ENCODE measurements at regions not wholly inside any gene's neighbourhood (a gene's known extent, or its start where the extent isn't known, plus 50 kb on each side); places are given as distances from the start of the nearest gene placed in this dataset.
A peak's percentile ranks its signal among the peaks of the same experiment; 100 is the strongest.

DNA sequence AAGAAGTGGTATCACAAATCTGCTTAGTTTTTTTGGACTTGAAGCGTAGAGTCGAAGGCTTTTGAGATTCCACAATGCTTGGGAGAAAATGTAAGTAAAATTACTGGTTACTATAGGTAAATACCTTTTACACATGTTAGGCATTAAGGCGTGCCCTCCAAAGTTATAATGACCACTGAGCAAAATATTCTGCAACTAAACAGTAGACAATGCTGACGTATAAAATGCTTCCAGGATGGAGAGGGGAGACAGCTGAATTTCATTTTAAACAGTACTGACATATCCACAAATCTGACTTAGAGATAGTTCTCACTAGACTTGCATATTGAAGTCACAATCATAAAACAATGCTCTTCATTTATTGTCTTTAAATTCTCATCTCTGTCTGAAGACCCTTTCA lies 144.5 kb upstream of the DCN start:
- DNase-seq, result no peak

DNA sequence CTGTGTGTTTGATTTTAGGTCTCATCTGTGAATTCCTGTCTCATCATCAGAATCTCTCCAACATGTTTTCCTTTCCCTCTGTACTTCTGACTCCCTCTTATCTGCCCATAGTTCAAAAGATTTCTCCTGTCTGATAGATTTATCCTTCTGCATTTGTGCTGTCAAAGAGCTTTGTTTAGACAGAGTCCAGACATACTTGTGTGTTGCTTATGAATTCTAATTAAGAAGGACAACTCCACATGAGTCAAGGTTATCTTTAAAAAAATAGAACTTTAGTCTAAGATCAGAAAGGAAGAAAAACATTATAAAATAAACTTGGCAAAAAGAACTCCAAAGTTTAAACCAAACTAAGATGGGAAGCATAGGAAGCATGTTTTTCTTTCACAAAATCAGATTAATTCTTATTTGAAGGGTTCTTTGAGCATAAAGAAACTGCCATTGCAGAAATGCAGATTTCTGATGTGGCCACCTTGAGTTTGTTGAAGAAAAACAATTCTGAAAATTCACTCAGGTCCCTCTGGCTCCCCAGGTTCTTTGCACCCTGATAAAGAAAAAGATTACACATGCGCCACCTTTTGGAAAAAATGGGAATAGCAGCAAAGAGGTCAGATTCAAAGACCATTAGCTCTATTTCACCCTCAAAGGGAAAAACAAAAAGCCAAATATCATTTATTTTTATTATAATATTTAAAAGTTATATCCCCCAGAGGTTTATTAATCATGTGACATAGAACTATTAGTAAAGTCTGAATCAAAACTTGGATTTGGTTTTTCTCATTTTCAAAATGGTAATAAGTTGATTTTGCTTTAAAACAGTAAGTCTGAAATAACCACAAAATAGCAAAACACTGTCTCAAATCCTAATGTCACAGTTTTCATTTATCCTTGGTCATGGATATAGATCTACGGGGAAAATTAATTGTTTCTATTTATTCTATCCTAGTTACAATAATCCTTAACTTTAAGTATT lies 143.7 kb upstream of the DCN start:
- peak; percentile 14 for DNase-seq

DNA sequence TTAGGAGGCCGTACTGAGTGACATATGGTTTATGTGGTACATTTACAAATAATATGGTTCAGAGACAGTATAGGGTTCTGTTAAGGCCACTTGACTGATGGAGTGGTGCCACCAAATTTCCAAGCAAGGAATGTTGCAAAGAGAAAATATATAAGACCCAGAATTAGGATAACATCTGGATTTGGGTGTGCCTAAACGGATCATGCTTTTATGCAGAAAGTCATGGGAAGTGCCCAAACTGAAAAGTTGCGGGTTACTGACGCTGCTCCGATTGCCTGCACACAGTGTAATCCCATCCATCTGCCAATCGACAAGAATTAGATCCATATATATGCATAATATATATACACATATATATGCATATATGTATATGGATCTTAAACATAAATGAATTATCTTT lies 138.4 kb upstream of the DCN start:
- DNase-seq, result no peak

GRCh38 chr12:91319071-91319760 lies 136.6 kb upstream of the DCN start:
- DNase-seq, result no peak

DNA sequence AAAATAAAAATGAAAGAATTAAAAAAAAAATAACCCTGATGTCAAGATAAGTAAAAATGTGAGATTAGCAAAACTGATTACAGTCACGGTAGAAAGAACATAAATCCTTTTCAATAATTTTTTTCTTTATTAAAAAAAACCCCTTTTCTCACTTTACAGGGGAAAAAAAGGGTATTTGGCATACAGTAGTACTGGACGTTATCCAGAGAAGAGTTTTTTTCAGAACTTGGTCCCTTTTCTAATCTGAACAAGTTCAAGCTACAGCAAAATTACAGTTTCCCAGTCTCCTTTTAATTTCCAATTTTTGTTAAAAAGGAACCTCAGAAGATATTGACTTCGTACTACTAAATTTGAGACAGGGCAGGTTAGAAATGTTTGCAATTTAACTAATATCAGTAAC lies 134.7 kb upstream of the DCN start:
- no peak for DNase-seq

DNA sequence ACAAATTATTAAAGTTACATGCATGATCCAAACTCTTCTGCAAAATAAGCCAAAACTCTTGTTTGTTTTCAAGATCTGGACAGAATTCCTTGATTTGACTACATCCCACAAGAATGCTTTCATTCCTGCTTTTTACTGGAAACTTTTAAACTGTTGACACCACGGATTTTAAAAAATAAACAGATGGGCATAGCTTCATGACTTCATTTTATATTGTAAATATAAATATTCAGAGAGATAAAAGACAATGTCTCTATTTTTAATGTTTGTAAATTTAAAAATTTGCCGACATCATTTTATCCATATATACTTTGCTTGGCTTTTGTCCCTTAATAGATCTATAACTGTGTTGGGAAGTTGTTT lies 134.3 kb upstream of the DCN start:
- no peak for DNase-seq

GRCh38 chr12:91316161-91316906 lies 133.7 kb upstream of the DCN start:
- no peak for DNase-seq

- DNase-seq, result no peak
Observed at GRCh38 chr12:91311081-91311480, 128.5 kb upstream of the DCN start.

- DNase-seq, result no peak
Observed at GRCh38 chr12:91309450-91309849, 126.8 kb upstream of the DCN start.

- DNase-seq, result no peak
Observed at GRCh38 chr12:91307957-91308670, 125.5 kb upstream of the DCN start.

DNA sequence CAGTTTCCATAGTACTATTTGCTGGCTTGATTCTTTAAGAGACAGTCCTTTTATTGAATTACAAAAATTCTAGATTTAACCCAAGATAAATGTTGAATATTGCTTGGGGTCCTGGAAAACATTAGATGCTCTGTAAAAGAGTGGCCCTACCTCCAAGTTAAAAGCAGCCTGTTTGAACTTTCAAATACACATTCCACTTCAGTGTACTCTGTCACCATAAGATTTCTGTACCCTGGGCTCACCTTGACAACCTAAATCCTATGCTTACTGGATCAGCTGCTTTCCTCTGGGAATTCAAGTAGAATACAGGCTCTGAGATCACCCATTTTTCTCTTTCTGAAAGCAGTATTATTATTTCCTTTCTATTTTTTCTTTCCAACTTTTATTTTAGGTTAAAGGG lies 107.7 kb upstream of the DCN start:
- no peak for DNase-seq

DNA sequence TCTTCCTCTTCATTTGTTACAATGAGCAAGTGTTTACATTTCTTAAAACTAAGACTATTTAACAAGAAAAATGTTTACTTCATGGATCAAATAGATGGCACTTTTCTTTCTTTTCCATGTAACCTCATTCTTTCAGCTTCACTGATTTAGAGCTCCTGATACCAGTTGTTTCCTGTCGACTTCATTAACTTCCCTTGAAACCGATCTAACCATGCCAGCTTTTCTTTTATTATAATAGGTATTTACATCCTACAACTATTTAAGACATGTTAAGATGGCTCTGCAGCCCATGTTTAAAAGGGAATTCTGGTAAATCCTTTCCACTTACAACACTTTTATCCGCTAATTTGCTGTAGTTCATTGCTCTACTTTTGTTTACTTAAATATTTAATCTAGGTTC lies 107.3 kb upstream of the DCN start:
- DNase-seq, result no peak

DNA sequence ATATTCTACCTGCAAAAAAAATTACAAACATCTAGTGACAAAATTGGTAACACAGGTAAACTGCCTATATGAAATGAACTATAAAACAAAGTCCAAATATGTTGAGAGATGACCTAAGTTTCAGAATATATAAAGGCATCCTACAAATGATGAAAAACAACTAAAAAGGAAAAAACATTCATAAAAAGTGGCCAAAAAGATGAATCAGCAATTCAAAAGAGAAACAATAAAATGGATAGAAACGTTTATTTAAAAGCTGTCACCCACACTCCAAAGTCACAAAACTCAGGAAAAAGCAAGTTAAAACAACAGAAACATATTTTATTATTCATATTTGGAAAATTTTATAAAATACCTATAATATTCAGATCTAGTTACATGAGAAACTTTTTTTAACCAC lies 106.5 kb upstream of the DCN start:
- no peak for DNase-seq

DNA sequence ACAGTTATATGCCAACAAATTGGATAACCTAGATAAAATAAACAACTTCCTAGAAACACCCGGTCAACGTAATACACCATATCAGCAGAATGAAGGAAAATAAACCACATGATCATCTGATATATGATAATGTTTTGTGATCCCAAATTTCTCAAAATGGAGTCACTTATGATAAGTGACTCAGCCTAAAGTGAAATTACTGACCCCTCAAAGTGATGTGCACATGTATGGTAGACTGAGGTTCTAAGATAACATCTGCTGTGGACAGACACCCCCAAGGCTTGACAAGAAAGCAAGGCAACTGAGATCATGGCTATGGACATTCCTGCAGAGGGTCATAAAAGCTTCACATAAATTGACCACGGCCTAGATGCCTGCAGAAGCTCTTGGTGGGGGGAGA lies 105.1 kb upstream of the DCN start:
- no peak for DNase-seq

DNA sequence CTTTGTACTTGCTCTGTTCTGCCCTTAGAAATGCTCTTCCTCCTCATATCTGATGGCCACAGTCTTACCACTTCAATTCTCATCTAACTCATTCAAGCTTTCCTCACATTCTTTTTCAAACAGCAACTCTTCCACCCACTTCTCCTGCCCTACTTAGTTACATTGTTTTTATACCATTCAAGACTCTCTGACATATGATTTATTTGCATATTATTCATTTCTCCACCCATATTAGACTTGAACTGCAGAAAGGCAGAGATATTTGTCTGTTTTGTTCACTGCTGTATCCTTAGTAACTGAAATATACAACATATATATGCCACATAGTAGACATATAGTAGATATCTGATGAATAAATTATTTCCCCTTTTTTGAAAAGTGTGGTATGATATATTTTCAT lies 95.5 kb upstream of the DCN start:
- DNase-seq, result no peak

DNA sequence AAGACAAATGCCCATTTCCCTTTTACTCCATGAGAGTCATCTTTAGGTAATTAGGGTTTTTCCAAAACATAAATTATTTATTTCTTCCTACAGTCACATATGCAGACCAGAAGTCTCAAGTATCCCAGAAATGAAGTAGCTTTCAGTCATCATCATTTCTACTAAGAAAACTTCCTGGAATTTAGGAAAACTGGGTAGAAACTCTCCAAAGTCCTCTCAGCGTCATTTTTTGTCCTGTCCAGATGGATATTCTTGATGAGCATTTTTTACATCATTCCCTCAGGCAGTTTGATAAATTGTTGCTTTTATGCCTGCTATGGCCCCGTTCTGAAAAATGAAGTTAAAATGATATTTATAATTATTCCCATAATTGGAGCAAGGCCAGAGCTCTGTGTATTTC lies 93.9 kb upstream of the DCN start:
- no peak for DNase-seq

GRCh38 chr12:91275321-91275720 lies 92.7 kb upstream of the DCN start:
- no peak for DNase-seq

DNA sequence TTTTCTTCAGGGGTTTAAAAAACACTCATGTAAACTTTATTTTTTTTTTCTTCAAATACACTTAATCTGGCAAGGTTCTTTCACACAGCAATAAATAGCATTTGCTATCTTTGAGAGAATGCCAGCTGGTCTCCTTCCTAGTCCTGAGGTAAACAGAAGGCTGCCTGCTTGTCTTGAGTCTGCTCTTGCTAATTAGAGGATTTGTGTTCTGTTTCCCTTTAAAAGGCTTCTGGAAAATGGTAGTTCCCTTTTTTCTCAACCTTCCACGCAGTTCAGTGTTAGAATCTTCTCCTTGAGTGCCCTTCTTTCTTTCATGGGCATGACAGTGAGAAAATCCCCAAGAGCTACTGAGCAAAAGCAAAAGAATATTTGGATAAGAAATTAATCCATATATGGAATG lies 92.3 kb upstream of the DCN start:
- no peak for DNase-seq

- DNase-seq, result no peak
Observed at GRCh38 chr12:91273560-91273959, 90.9 kb upstream of the DCN start.

DNA sequence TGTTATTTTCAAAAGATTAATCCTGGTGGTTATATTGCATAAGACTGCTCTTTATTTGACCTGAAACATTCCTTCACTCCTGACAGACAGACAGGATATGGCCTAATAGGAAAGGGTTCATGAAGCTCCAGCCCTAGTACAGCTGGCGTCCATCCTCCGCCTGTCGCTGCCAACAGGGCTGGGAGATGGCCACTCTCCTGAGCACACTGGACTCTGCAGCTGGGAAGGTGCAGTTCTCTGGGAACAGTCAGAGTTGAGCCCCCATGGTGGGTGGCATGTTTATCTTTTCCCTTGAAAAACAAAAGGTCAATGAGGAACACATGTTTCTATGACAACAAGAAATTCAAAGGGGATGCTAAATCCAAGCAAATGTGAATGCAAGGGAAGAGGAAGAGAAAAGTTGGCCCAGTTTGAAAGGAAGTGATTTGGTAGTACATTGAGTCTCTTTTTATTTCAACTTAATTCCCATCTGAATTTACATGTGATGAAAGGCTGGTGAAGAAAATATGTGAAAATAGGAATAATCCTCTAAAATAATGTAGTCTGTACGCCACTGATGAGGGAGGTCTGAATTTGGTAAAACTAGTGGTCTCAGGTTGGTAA lies 89.9 kb upstream of the DCN start:
- DNase-seq, result no peak

- no peak for DNase-seq
Observed at GRCh38 chr12:91271185-91271584, 88.6 kb upstream of the DCN start.

DNA sequence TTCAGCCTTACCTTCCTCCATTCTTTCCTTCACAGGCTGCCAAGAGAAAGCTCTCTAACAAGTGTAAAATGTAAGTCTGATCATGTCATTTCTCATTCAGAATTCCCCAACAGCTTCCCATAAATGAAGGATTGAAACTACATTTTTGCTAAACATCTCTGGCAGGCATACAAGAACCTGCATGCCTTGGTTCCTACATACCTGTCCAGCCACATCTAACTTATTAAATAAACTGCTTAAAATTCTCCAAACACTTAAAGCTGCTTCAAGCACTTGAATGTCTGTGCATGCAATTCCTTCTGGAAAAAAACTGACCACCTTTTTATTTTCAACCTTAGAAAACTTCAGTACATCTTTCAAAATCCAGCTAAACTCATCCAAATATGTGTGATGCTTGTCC lies 84.4 kb upstream of the DCN start:
- DNase-seq, result no peak

DNA sequence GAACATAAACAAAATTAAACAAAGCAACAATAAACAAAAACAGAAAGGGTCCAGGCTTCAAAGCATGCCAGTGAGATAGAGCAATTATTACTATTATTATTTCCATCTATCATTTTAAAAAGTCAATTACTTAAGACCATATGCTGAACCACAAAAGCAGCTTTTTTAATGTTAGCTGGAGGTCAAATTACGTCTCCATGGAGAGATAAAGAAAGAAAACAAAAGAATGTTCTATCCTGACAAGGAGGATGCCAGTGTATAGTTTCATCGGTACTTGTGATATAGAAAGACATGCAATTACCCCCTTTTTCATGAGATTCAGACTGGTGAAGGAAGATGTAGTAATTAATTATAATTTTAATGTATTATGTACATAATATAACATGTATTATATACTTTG lies 81.6 kb upstream of the DCN start:
- no peak for DNase-seq

Data from NCI-H510A treated with DMSO at 0.1 percent for 48 hours (cell line).